HEK293 (cell line): ENCODE measurements at regions not wholly inside any gene's neighbourhood (a gene's known extent, or its start where the extent isn't known, plus 50 kb on each side); places are given as distances from the start of the nearest gene placed in this dataset.

Experiments
- CTCF ChIA-PET: fragments of 350-600 bp; formaldehyde crosslinking; extraction: SDS; loops from one replicate; lab custom pipeline; 2021; ENCODE audit warnings: antibody characterized with exemption; lab: Yijun Ruan, JAX
- POLR2A ChIA-PET: fragments of 300-600 bp; formaldehyde crosslinking; extraction: SDS; loops from one replicate; lab custom pipeline; 2020; ENCODE audit warnings: antibody characterized with exemption, inconsistent platforms; lab: Yijun Ruan, JAX
- H3K27ac ChIP-seq: fragments of 200-500 bp; sonication (Bioruptor generic); 2 replicates; pipeline ENCODE4 v1.5.1; 2014; ENCODE audit warnings: low read depth, low read length, control low read depth, inconsistent platforms; ENCODE audit errors: extremely low read depth
- H3K36me3 ChIP-seq, 2 experiments: fragments of 200-500 bp in 1 of 2; sonication (Bioruptor generic) in 1 of 2; 1 replicate in 1 of 2; 2 replicates in 1 of 2; pipeline ENCODE4 v1.5.1; 2014 to 2017; ENCODE audit warnings: inconsistent platforms in 2 of 2, low read length in 2 of 2; ENCODE audit not compliant: control insufficient read depth in 2 of 2, insufficient read depth in 1 of 2
- H3K4me1 ChIP-seq: fragments of 200-500 bp; sonication (Bioruptor generic); 2 replicates; pipeline ENCODE4 v1.5.1; 2014; ENCODE audit warnings: mild to moderate bottlenecking, low read length, inconsistent platforms; ENCODE audit not compliant: control insufficient read depth, insufficient read depth
- H3K4me3 ChIP-seq: 2 replicates; pipeline ENCODE4 v1.5.1; 2011; ENCODE audit warnings: low read depth, mild to moderate bottlenecking, control low read depth, low read length, moderate library complexity
- H3K9me3 ChIP-seq: fragments of 200-500 bp; sonication (Bioruptor generic); 2 replicates; pipeline ENCODE4 v1.5.1; 2014; ENCODE audit warnings: low read depth, low read length, inconsistent platforms; ENCODE audit not compliant: control insufficient read depth, insufficient read depth
- HOXC10 ChIP-seq: sonication (generic); formaldehyde crosslinking; IDR thresholded peaks from 2 replicates; pipeline ENCODE4 v1.8.1; 2023; ENCODE audit warnings: mild to moderate bottlenecking, missing genetic modification reagents
- MZF1 ChIP-seq: fragments of 450-650 bp; formaldehyde crosslinking; IDR thresholded peaks from 2 replicates; pipeline ENCODE4 v1.5.1; 2017; ENCODE audit warnings: missing biosample characterization, missing genetic modification characterization, borderline replicate concordance
- PATZ1 ChIP-seq: fragments of 450-650 bp; formaldehyde crosslinking; IDR thresholded peaks from 2 replicates; pipeline ENCODE4 v1.5.1; 2016; ENCODE audit warnings: missing biosample characterization, missing genetic modification characterization
- PRDM1 ChIP-seq: fragments of 450-650 bp; formaldehyde crosslinking; IDR thresholded peaks from 2 replicates; pipeline ENCODE4; 2016; ENCODE audit warnings: missing biosample characterization, missing genetic modification characterization
- PRDM2 ChIP-seq: fragments of 450-650 bp; formaldehyde crosslinking; IDR thresholded peaks from 2 replicates; pipeline ENCODE4 v1.5.1; 2016; ENCODE audit warnings: missing biosample characterization, missing genetic modification characterization, borderline replicate concordance
- ZBTB1 ChIP-seq: fragments of 450-650 bp; formaldehyde crosslinking; IDR thresholded peaks from 2 replicates; pipeline ENCODE4 v1.5.1; 2016; ENCODE audit warnings: missing biosample characterization, missing genetic modification characterization
- ZBTB49 ChIP-seq: fragments of 450-650 bp; formaldehyde crosslinking; IDR thresholded peaks from 2 replicates; pipeline ENCODE4 v1.5.1; 2016; ENCODE audit warnings: missing biosample characterization, missing genetic modification characterization, low read depth
- ZFP3 ChIP-seq: fragments of 450-650 bp; formaldehyde crosslinking; IDR thresholded peaks from 2 replicates; pipeline ENCODE4 v1.5.1; 2016; ENCODE audit warnings: low read depth, missing biosample characterization, missing genetic modification characterization
- ZNF16 ChIP-seq: fragments of 450-650 bp; formaldehyde crosslinking; IDR thresholded peaks from 2 replicates; pipeline ENCODE4 v1.5.1; 2016; ENCODE audit warnings: low read depth, missing biosample characterization, missing genetic modification characterization
- ZNF24 ChIP-seq: fragments of 450-650 bp; formaldehyde crosslinking; IDR thresholded peaks from 2 replicates; pipeline ENCODE4 v1.5.1; 2016; ENCODE audit warnings: missing biosample characterization, missing genetic modification characterization
- ZNF248 ChIP-seq: fragments of 450-650 bp; formaldehyde crosslinking; IDR thresholded peaks from 2 replicates; pipeline ENCODE4 v1.5.1; 2017; ENCODE audit warnings: missing biosample characterization, missing genetic modification characterization
- ZNF280D ChIP-seq: fragments of 450-650 bp; formaldehyde crosslinking; IDR thresholded peaks from 2 replicates; pipeline ENCODE4 v1.5.1; 2016; ENCODE audit warnings: missing biosample characterization, missing genetic modification characterization
- ZNF341 ChIP-seq: fragments of 450-650 bp; formaldehyde crosslinking; IDR thresholded peaks from 2 replicates; pipeline ENCODE4; 2016; ENCODE audit warnings: low read depth, missing biosample characterization, missing genetic modification characterization
- ZNF433 ChIP-seq: fragments of 450-650 bp; formaldehyde crosslinking; IDR thresholded peaks from 2 replicates; pipeline ENCODE4 v1.5.1; 2016; ENCODE audit warnings: missing biosample characterization, missing genetic modification characterization, low read depth
- ZNF600 ChIP-seq: fragments of 450-650 bp; formaldehyde crosslinking; IDR thresholded peaks from 2 replicates; pipeline ENCODE4 v1.5.1; 2016; ENCODE audit warnings: missing biosample characterization, missing genetic modification characterization
- ZNF768 ChIP-seq: fragments of 450-650 bp; formaldehyde crosslinking; IDR thresholded peaks from 2 replicates; pipeline ENCODE4 v1.5.1; 2018; ENCODE audit warnings: missing biosample characterization, mild to moderate bottlenecking, missing genetic modification characterization
- ZNF792 ChIP-seq: fragments of 450-650 bp; formaldehyde crosslinking; IDR thresholded peaks from 2 replicates; pipeline ENCODE4 v1.5.1; 2016; ENCODE audit warnings: missing biosample characterization, missing genetic modification characterization
- ZSCAN23 ChIP-seq: fragments of 450-650 bp; formaldehyde crosslinking; IDR thresholded peaks from 2 replicates; pipeline ENCODE4 v1.5.1; 2016; ENCODE audit warnings: missing biosample characterization, missing genetic modification characterization
- ZSCAN4 ChIP-seq: fragments of 450-650 bp; formaldehyde crosslinking; IDR thresholded peaks from 2 replicates; pipeline ENCODE4 v1.5.1; 2017; ENCODE audit warnings: missing biosample characterization, missing genetic modification characterization
- ZSCAN5A ChIP-seq: fragments of 450-650 bp; formaldehyde crosslinking; IDR thresholded peaks from 2 replicates; pipeline ENCODE4 v1.5.1; 2016; ENCODE audit warnings: missing biosample characterization, missing genetic modification characterization

- Histone ChIP-seq H3K4me1 (no peaks in the 10 kb centered on the region), H3K36me3 (no peaks in the 10 kb centered on the region), H3K27ac (no peak overlapping the region), H3K9me3 (no peaks in the 10 kb centered on the region)
- ChIA-PET CTCF (no interaction called here), POLR2A (no interaction called here)
- TF ChIP-seq ZFP3 (tag by site-specific recombination) (no peak), ZNF24 (tag by site-specific recombination) (no peak), ZBTB1 (no peak), ZNF433 (no peak), ZNF280D (tag by site-specific recombination) (no peak), ZNF768 (tag by site-specific recombination) (no peak), HOXC10 (no peak), ZNF341 (tag by site-specific recombination) (no peak), ZNF16 (tag by site-specific recombination) (no peak), ZBTB49 (tag by site-specific recombination) (no peak), ZNF248 (tag by site-specific recombination) (no peak)
- TF ChIP-seq, all 188 proteins: peak for 0
- H3K4me3 ChIP-seq: no peak overlapping the region
Observed at GRCh38 chr11:37459456-37459855, 861.4 kb upstream of the RAG2 start.

GRCh38 chr11:37456746-37457145 is 858.7 kb upstream of the RAG2 start:
- Histone ChIP-seq H3K4me3 (no peak overlapping the region), H3K4me1 (no peaks in the 10 kb centered on the region), H3K36me3 (no peaks in the 10 kb centered on the region), H3K27ac (no peak overlapping the region), H3K9me3 (no peaks in the 10 kb centered on the region)
- ChIA-PET POLR2A (no interaction called here), CTCF (no interaction called here)
- TF ChIP-seq ZSCAN5A (tag by site-specific recombination): no peak
- TF ChIP-seq ZNF600: no peak
- no peak for TF ChIP-seq PATZ1
- no peak for TF ChIP-seq ZSCAN23 (tag by site-specific recombination)
- TF ChIP-seq PRDM1 (tag by site-specific recombination): no peak
- TF ChIP-seq ZNF792 (tag by site-specific recombination): no peak
- no peak for TF ChIP-seq PRDM2
- TF ChIP-seq MZF1 (tag by site-specific recombination): no peak
- TF ChIP-seq ZSCAN4 (tag by site-specific recombination): no peak
